Endothelial cell (in vitro differentiated cells): ENCODE measurements at regions not wholly inside any gene's neighbourhood (a gene's known extent, or its start where the extent isn't known, plus 50 kb on each side); places are given as distances from the start of the nearest gene placed in this dataset.

Experiments
- DNase-seq: peaks from one replicate; pipeline ENCODE4 v3.0.0; 2021; ENCODE audit warnings: low spot score
- H3K27ac Mint-ChIP-seq: one replicate; pipeline ENCODE4 v1.8.0; 2021; ENCODE audit warnings: mixed read lengths, inconsistent platforms; ENCODE audit not compliant: unreplicated experiment
- H3K27me3 Mint-ChIP-seq: one replicate; pipeline ENCODE4 v1.8.0; 2021; ENCODE audit warnings: mild to moderate bottlenecking, moderate library complexity, mixed read lengths, inconsistent platforms; ENCODE audit not compliant: unreplicated experiment
- H3K36me3 Mint-ChIP-seq: one replicate; pipeline ENCODE4 v1.8.0; 2021; ENCODE audit warnings: mild to moderate bottlenecking, low read depth, mixed read lengths, inconsistent platforms; ENCODE audit not compliant: unreplicated experiment
- H3K4me1 Mint-ChIP-seq: one replicate; pipeline ENCODE4 v1.8.0; 2021; ENCODE audit warnings: mild to moderate bottlenecking, mixed read lengths, inconsistent platforms; ENCODE audit not compliant: unreplicated experiment
- H3K4me3 Mint-ChIP-seq: one replicate; pipeline ENCODE4 v1.8.0; 2021; ENCODE audit warnings: mild to moderate bottlenecking, mixed read lengths, inconsistent platforms; ENCODE audit not compliant: unreplicated experiment
- H3K9me3 Mint-ChIP-seq: one replicate; pipeline ENCODE4 v1.8.0; 2021; ENCODE audit warnings: mixed read lengths, inconsistent platforms; ENCODE audit not compliant: unreplicated experiment
- CTCF ChIP-seq: fragments of 200-600 bp; sonication (generic); IDR thresholded peaks from one replicate; pipeline ENCODE4 v1.5.0; 2021; ENCODE audit warnings: antibody characterized with exemption; ENCODE audit not compliant: unreplicated experiment

GRCh38 chr20:6863355-6863754 lies 95.9 kb downstream of the BMP2 start:
- Mint-ChIP-seq H3K9me3 (no peaks in the 10 kb centered on the region), H3K4me3 (no peak overlapping the region), H3K27me3 (no peaks in the 10 kb centered on the region), H3K27ac (no peak overlapping the region), H3K4me1 (no peaks in the 10 kb centered on the region), H3K36me3 (no peaks in the 10 kb centered on the region)
- no peak for DNase-seq
- no peak for TF ChIP-seq CTCF

- no peak for TF ChIP-seq CTCF
- Mint-ChIP-seq H3K27me3 (no peaks in the 10 kb centered on the region), H3K9me3 (no peaks in the 10 kb centered on the region), H3K27ac (no peak overlapping the region), H3K36me3 (no peaks in the 10 kb centered on the region), H3K4me1 (no peaks in the 10 kb centered on the region), H3K4me3 (no peak overlapping the region)
- DNase-seq: no peak
Observed at GRCh38 chr20:6863798-6864201, 96.3 kb downstream of the BMP2 start.

GRCh38 chr20:6864740-6865139 lies 97.3 kb downstream of the BMP2 start:
- Mint-ChIP-seq H3K27ac (no peak overlapping the region), H3K9me3 (no peaks in the 10 kb centered on the region)
- no peak for TF ChIP-seq CTCF

GRCh38 chr20:6866741-6867140 lies 99.3 kb downstream of the BMP2 start:
- H3K27me3 Mint-ChIP-seq: no peaks in the 10 kb centered on the region
- H3K9me3 Mint-ChIP-seq: no peaks in the 10 kb centered on the region
- H3K4me3 Mint-ChIP-seq: no peak overlapping the region
- H3K36me3 Mint-ChIP-seq: no peaks in the 10 kb centered on the region
- DNase-seq: no peak
- TF ChIP-seq CTCF: no peak
- H3K4me1 Mint-ChIP-seq: no peaks in the 10 kb centered on the region
- no peak overlapping the region for H3K27ac Mint-ChIP-seq

More at GRCh38 chr20:6864740-6865139, 97.3 kb downstream of the BMP2 start:
- Mint-ChIP-seq H3K36me3 (no peaks in the 10 kb centered on the region), H3K4me1 (no peaks in the 10 kb centered on the region), H3K4me3 (no peak overlapping the region), H3K27me3 (no peaks in the 10 kb centered on the region)
- DNase-seq: no peak

- no peak for DNase-seq
- no peak overlapping the region for H3K4me3 Mint-ChIP-seq
- no peaks in the 10 kb centered on the region for H3K27me3 Mint-ChIP-seq
- H3K9me3 Mint-ChIP-seq: no peaks in the 10 kb centered on the region
- no peaks in the 10 kb centered on the region for H3K36me3 Mint-ChIP-seq
- H3K27ac Mint-ChIP-seq: no peak overlapping the region
- no peak for TF ChIP-seq CTCF
- H3K4me1 Mint-ChIP-seq: no peaks in the 10 kb centered on the region
Observed at GRCh38 chr20:6868861-6869260, 101.4 kb downstream of the BMP2 start.
